ENCODE measurements at regions not wholly inside any gene's neighbourhood (a gene's known extent, or its start where the extent isn't known, plus 50 kb on each side); places are given as distances from the start of the nearest gene placed in this dataset.

- DNase-seq (ENCODE audit: low read depth, low spot score) (no peak), ATAC-seq (no peak), FAIRE-seq (no peak)
- Histone ChIP-seq H3K36me3 (ENCODE audit: control insufficient read depth in 2 of 2, insufficient read depth in 2 of 2, low read length in 1 of 2) (no peaks in the 10 kb centered on the region), H2AFZ (ENCODE audit: control insufficient read depth, low read depth, low read length) (no peak overlapping the region), H3K4me1 (ENCODE audit: control insufficient read depth, insufficient read depth, low read length) (no peaks in the 10 kb centered on the region), H4K20me1 (ENCODE audit: control insufficient read depth, insufficient read depth) (no peaks in the 10 kb centered on the region), H3K27me3 (replicated peaks in 1 of 2; ENCODE audit: control insufficient read depth in 2 of 2, insufficient read depth in 2 of 2, low read length in 1 of 2) (no peaks in the 10 kb centered on the region), H3K4me2 (ENCODE audit: control insufficient read depth, insufficient read depth) (no peak overlapping the region), H3K27ac (ENCODE audit: control insufficient read depth, insufficient read depth) (no peak overlapping the region), H3K9me3 (replicated peaks; ENCODE audit: control insufficient read depth, insufficient read depth, low read length) (no peaks in the 10 kb centered on the region), H3K79me2 (ENCODE audit: control insufficient read depth, insufficient read depth, low read length) (no peaks in the 10 kb centered on the region), H3K9ac (ENCODE audit: control insufficient read depth, insufficient read depth, low read length) (no peak overlapping the region), H3K4me3 (no peak overlapping the region)
- BruUV-seq (replicated peaks) = no TSS peak
- intact Hi-C loops (cut with micrococcal nuclease; ENCODE audit: unreplicated experiment) (no loop called here), in situ Hi-C loops (cut with MboI) (no loop called here)
- ChIA-PET CTCF (no interaction called here), SMC1A (ENCODE audit: uncharacterized antibody, unreplicated experiment) (no interaction called here), POLR2A (no interaction called here), RAD21 (ENCODE audit: unreplicated experiment) (no interaction called here)
- 9% methylated on average over 2 of the region's 2 CpGs for WGBS (ENCODE audit: insufficient coverage, insufficient replicate concordance, low lambda C conversion rate, missing lambda C conversion rate)
- TF ChIP-seq MTA3 (IDR thresholded peaks at IDR 0.05; ENCODE audit: borderline replicate concordance, low read length) (no peak), IRF4 (IDR thresholded peaks at IDR 0.05; ENCODE audit: low read depth, low read length) (no peak), ZNF687 (IDR thresholded peaks at IDR 0.05) (no peak), ZNF274 (IDR thresholded peaks at IDR 0.05; ENCODE audit: insufficient read depth, insufficient read length) (no peak), PML (IDR thresholded peaks at IDR 0.05; ENCODE audit: low read length) (no peak), BACH1 (IDR thresholded peaks at IDR 0.05; ENCODE audit: borderline replicate concordance) (no peak), RB1 (IDR thresholded peaks at IDR 0.05; ENCODE audit: borderline replicate concordance) (no peak), MLLT1 (IDR thresholded peaks at IDR 0.05) (no peak), CTCF (IDR thresholded peaks at IDR 0.05 in 2 of 3, conservative IDR thresholded peaks at IDR 0.05 in 1 of 3; ENCODE audit: control insufficient read depth in 2 of 3, extremely low read depth in 1 of 3, insufficient read depth in 1 of 3, low read depth in 3 of 3, low read length in 3 of 3) (no peak), ZBED1 (IDR thresholded peaks at IDR 0.05; ENCODE audit: borderline replicate concordance) (no peak), HDGF (IDR thresholded peaks at IDR 0.05) (no peak)
These were observed 418.7 kb upstream of the CNTN6 start for GRCh38 chr3:674116-674515.

Measured in GM12878 (cell line).